SK-N-MC (cell line): ENCODE measurements at regions not wholly inside any gene's neighbourhood (a gene's known extent, or its start where the extent isn't known, plus 50 kb on each side); places are given as distances from the start of the nearest gene placed in this dataset.

Experiments used
- DNase-seq: peaks from one replicate; pipeline ENCODE4 v3.0.0-alpha.2; 2011; ENCODE audit warnings: low read depth, low spot score
- H3K27ac ChIP-seq: fragments of 200-600 bp; sonication (generic); 2 replicates; pipeline ENCODE4 v1.5.1; 2016; ENCODE audit warnings: mixed run types
- H3K36me3 ChIP-seq: fragments of 200-600 bp; sonication (generic); 2 replicates; pipeline ENCODE4 v1.6.1; 2017; ENCODE audit warnings: antibody characterized with exemption, low read length, mixed read lengths; ENCODE audit not compliant: insufficient read depth
- H3K4me3 ChIP-seq: fragments of 200-600 bp; sonication (generic); 2 replicates; pipeline ENCODE4 v1.5.1; 2016
- H3K9ac ChIP-seq: fragments of 200-600 bp; sonication (generic); 2 replicates; pipeline ENCODE4 v1.8.0; 2017; ENCODE audit warnings: mixed run types, mixed read lengths; ENCODE audit not compliant: insufficient read length
- H3K9me3 ChIP-seq: fragments of 200-600 bp; sonication (generic); 2 replicates; pipeline ENCODE4 v1.6.1; 2017; ENCODE audit warnings: low read depth, mild to moderate bottlenecking, antibody characterized with exemption, low read length, moderate library complexity, mixed read lengths
- EZH2 ChIP-seq: fragments of 200-600 bp; sonication (generic); IDR thresholded peaks from one replicate; pipeline ENCODE4 v1.6.1; 2017; ENCODE audit warnings: antibody characterized with exemption
- FOXP2 ChIP-seq: optimal IDR thresholded peaks from 2 replicates; pipeline ENCODE3; 2011; ENCODE audit warnings: mild to moderate bottlenecking, moderate library complexity; ENCODE audit not compliant: insufficient read depth; ENCODE audit errors: extremely low read length, control extremely low read depth
- POLR2AphosphoS5 ChIP-seq: IDR thresholded peaks from 2 replicates; pipeline ENCODE4 v1.6.1; 2012; ENCODE audit warnings: mild to moderate bottlenecking, low read depth, low read length, borderline replicate concordance

- Histone ChIP-seq H3K9me3 (no peaks in the 10 kb centered on the region), H3K4me3 (no peak overlapping the region), H3K27ac (no peak overlapping the region), H3K9ac (no peak overlapping the region), H3K36me3 (no peaks in the 10 kb centered on the region)
- DNase-seq, result no peak
- no peak for TF ChIP-seq POLR2AphosphoS5
- no peak for TF ChIP-seq FOXP2
- no peak for TF ChIP-seq EZH2
Observed at GRCh38 chr4:35948171-35948570, 296.1 kb downstream of the ARAP2 start.

GRCh38 chr4:35950442-35950841, 293.9 kb downstream of the ARAP2 start:
- no peak overlapping the region for H3K9ac ChIP-seq
- no peak overlapping the region for H3K4me3 ChIP-seq
- TF ChIP-seq POLR2AphosphoS5 (no peak), FOXP2 (no peak), EZH2 (no peak)
- no peak for DNase-seq
- no peak overlapping the region for H3K27ac ChIP-seq
- no peaks in the 10 kb centered on the region for H3K36me3 ChIP-seq
- H3K9me3 ChIP-seq, result no peaks in the 10 kb centered on the region

- no peak for DNase-seq
- no peak overlapping the region for H3K4me3 ChIP-seq
- no peak overlapping the region for H3K27ac ChIP-seq
- H3K9me3 ChIP-seq, result no peaks in the 10 kb centered on the region
- no peak overlapping the region for H3K9ac ChIP-seq
- TF ChIP-seq POLR2AphosphoS5 (no peak), EZH2 (no peak), FOXP2 (no peak)
- no peaks in the 10 kb centered on the region for H3K36me3 ChIP-seq
Observed at GRCh38 chr4:35952751-35953150, 291.6 kb downstream of the ARAP2 start.

- H3K9me3 ChIP-seq, result no peaks in the 10 kb centered on the region
- no peak overlapping the region for H3K27ac ChIP-seq
- H3K9ac ChIP-seq, result no peak overlapping the region
- DNase-seq, result no peak
- no peaks in the 10 kb centered on the region for H3K36me3 ChIP-seq
- TF ChIP-seq EZH2 (no peak), FOXP2 (no peak), POLR2AphosphoS5 (no peak)
- no peak overlapping the region for H3K4me3 ChIP-seq
Observed at GRCh38 chr4:35963383-35963782, 280.9 kb downstream of the ARAP2 start.

GRCh38 chr4:35963974-35964515, 280.3 kb downstream of the ARAP2 start:
- H3K27ac ChIP-seq, result no peak overlapping the region
- TF ChIP-seq EZH2 (no peak), FOXP2 (no peak), POLR2AphosphoS5 (no peak)
- 0 out of 2 replicates have a peak overlapping the region, but pooled peaks have one; percentile 18 for H3K4me3 ChIP-seq

GRCh38 chr4:35965300-35965699, 279.0 kb downstream of the ARAP2 start:
- H3K36me3 ChIP-seq, result no peaks in the 10 kb centered on the region
- H3K9ac ChIP-seq, result no peak overlapping the region
- no peaks in the 10 kb centered on the region for H3K9me3 ChIP-seq
- DNase-seq, result no peak
- H3K27ac ChIP-seq, result no peak overlapping the region
- H3K4me3 ChIP-seq, result no peak overlapping the region
- TF ChIP-seq FOXP2 (no peak), POLR2AphosphoS5 (no peak), EZH2 (no peak)

More at GRCh38 chr4:35963974-35964515, 280.3 kb downstream of the ARAP2 start:
- Histone ChIP-seq H3K36me3 (no peaks in the 10 kb centered on the region), H3K9me3 (no peaks in the 10 kb centered on the region), H3K9ac (no peak overlapping the region)
- DNase-seq, result no peak

GRCh38 chr4:35966566-35966965, 277.7 kb downstream of the ARAP2 start:
- Histone ChIP-seq H3K36me3 (no peaks in the 10 kb centered on the region), H3K9me3 (no peaks in the 10 kb centered on the region), H3K9ac (no peak overlapping the region), H3K4me3 (no peak overlapping the region), H3K27ac (no peak overlapping the region)
- DNase-seq, result no peak
- TF ChIP-seq EZH2 (no peak), POLR2AphosphoS5 (no peak), FOXP2 (no peak)

GRCh38 chr4:35970366-35970960, 273.9 kb downstream of the ARAP2 start:
- Histone ChIP-seq H3K9me3 (no peaks in the 10 kb centered on the region), H3K36me3 (no peaks in the 10 kb centered on the region), H3K9ac (no peak overlapping the region), H3K27ac (no peak overlapping the region), H3K4me3 (no peak overlapping the region)
- no peak for TF ChIP-seq EZH2
- TF ChIP-seq POLR2AphosphoS5, result no peak
- no peak for TF ChIP-seq FOXP2
- DNase-seq, result no peak
